CD14-positive monocyte (primary cell): ENCODE measurements at regions not wholly inside any gene's neighbourhood (a gene's known extent, or its start where the extent isn't known, plus 50 kb on each side); places are given as distances from the start of the nearest gene placed in this dataset.
"Not testable (repeated sequence)": the region's sequence is repeated elsewhere in the genome, so short reads cannot be mapped to it uniquely, and the experiment has no call there.

Source experiments
- DNase-seq, 3 donors: peaks; one replicate each; pipeline ENCODE4 v3.0.0-alpha.2; 2011 to 2022
- H2AFZ ChIP-seq: 2 replicates; pipeline ENCODE4 v1.6.0; 2012; ENCODE audit warnings: mild to moderate bottlenecking, low read depth, low read length, inconsistent platforms; ENCODE audit not compliant: insufficient read depth, poor library complexity, severe bottlenecking
- H3K27ac ChIP-seq, 2 donors: 1 replicate in 1 of 2; 2 replicates in 1 of 2; pipeline ENCODE4 v1.5.1; 2012 to 2013; ENCODE audit warnings: low read length in 2 of 2, control low read depth in 1 of 2, inconsistent platforms in 1 of 2, low read depth in 1 of 2, mild to moderate bottlenecking in 1 of 2
- H3K27me3 ChIP-seq, 2 donors: one replicate each; pipeline versions ENCODE4 v1.6.0 to v1.6.1; 2011 to 2013; ENCODE audit warnings: low read length in 2 of 2; ENCODE audit not compliant: control insufficient read depth in 2 of 2, insufficient read depth in 2 of 2
- H3K36me3 ChIP-seq, 2 donors: replicated peaks in 1 of 2; 1 replicate in 1 of 2; 2 replicates in 1 of 2; pipeline versions ENCODE4 v1.5.1 to v1.6.1; 2012 to 2013; ENCODE audit warnings: low read length in 2 of 2, control low read depth in 1 of 2, inconsistent platforms in 1 of 2, mild to moderate bottlenecking in 1 of 2; ENCODE audit not compliant: insufficient read depth in 2 of 2, control insufficient read depth in 1 of 2
- H3K4me1 ChIP-seq, 2 donors: 1 replicate in 1 of 2; 2 replicates in 1 of 2; pipeline versions ENCODE4 v1.5.1 to v1.6.1; 2012 to 2013; ENCODE audit warnings: low read length in 2 of 2, control low read depth in 1 of 2, inconsistent platforms in 1 of 2, mild to moderate bottlenecking in 1 of 2, moderate library complexity in 1 of 2; ENCODE audit not compliant: insufficient read depth in 2 of 2, control insufficient read depth in 1 of 2
- H3K4me2 ChIP-seq: replicated peaks from 2 replicates; pipeline ENCODE3; 2012; ENCODE audit warnings: low read length, moderate library complexity, mild to moderate bottlenecking; ENCODE audit not compliant: poor library complexity, severe bottlenecking; ENCODE audit errors: extremely low read depth
- H3K4me3 ChIP-seq, 3 experiments: fragments of 200-600 bp in 1 of 3; sonication (generic) in 1 of 3; replicated peaks in 1 of 3; 1 replicate in 2 of 3; 2 replicates in 1 of 3; pipeline ENCODE4 v1.5.1; 2011 to 2013; ENCODE audit warnings: low read length in 3 of 3, mild to moderate bottlenecking in 3 of 3, control low read depth in 2 of 3, low read depth in 2 of 3, inconsistent platforms in 1 of 3, moderate library complexity in 1 of 3
- H3K79me2 ChIP-seq: 2 replicates; pipeline ENCODE4 v1.6.0; 2012; ENCODE audit warnings: mild to moderate bottlenecking, control low read depth, inconsistent platforms, low read length, moderate library complexity; ENCODE audit not compliant: insufficient read depth
- H3K9ac ChIP-seq: 2 replicates; pipeline ENCODE4 v1.6.0; 2017; ENCODE audit warnings: low read length, mild to moderate bottlenecking; ENCODE audit not compliant: insufficient read depth, poor library complexity, severe bottlenecking
- H3K9me3 ChIP-seq, 2 donors: replicated peaks in 1 of 2; 1 replicate in 1 of 2; 2 replicates in 1 of 2; pipeline versions ENCODE4 v1.5.1 to v1.6.1; 2012 to 2013; ENCODE audit warnings: low read length in 2 of 2, control low read depth in 1 of 2; ENCODE audit not compliant: control insufficient read depth in 1 of 2, insufficient read depth in 1 of 2
- H4K20me1 ChIP-seq: 2 replicates; pipeline ENCODE4 v1.6.0; 2012; ENCODE audit warnings: mild to moderate bottlenecking, low read length, control low read depth, moderate library complexity; ENCODE audit not compliant: insufficient read depth
- H3K27ac Mint-ChIP-seq, 7 donors: one replicate each; pipeline ENCODE4 v1.8.0; 2020; ENCODE audit warnings: mild to moderate bottlenecking in 7 of 7, mixed read lengths in 7 of 7, moderate library complexity in 6 of 7, inconsistent platforms in 2 of 7
- H3K27me3 Mint-ChIP-seq, 3 donors: one replicate each; pipeline ENCODE4 v1.8.0; 2021 to 2022; ENCODE audit warnings: low read depth in 3 of 3, mild to moderate bottlenecking in 3 of 3, mixed read lengths in 3 of 3, moderate library complexity in 3 of 3, inconsistent platforms in 1 of 3
- H3K36me3 Mint-ChIP-seq, 2 donors: one replicate each; pipeline ENCODE4 v1.8.0; 2020; ENCODE audit warnings: mixed read lengths in 2 of 2, inconsistent platforms in 1 of 2, mild to moderate bottlenecking in 1 of 2
- H3K4me1 Mint-ChIP-seq: one replicate; pipeline ENCODE4 v1.8.0; 2020; ENCODE audit warnings: mild to moderate bottlenecking, mixed read lengths
- H3K4me3 Mint-ChIP-seq, 2 donors: one replicate each; pipeline ENCODE4 v1.8.0; 2020; ENCODE audit warnings: mild to moderate bottlenecking in 2 of 2, mixed read lengths in 2 of 2, moderate library complexity in 1 of 2
- H3K9me3 Mint-ChIP-seq, 7 donors: one replicate each; pipeline ENCODE4 v1.8.0; 2020 to 2022; ENCODE audit warnings: mixed read lengths in 7 of 7, mild to moderate bottlenecking in 6 of 7, moderate library complexity in 6 of 7, inconsistent platforms in 2 of 7
- WGBS: methylation state at CpG from one replicate; pipeline ENCODE4 v1.1.5; 2013; ENCODE audit warnings: missing lambda C conversion rate; ENCODE audit not compliant: insufficient coverage; 5-methylcytosine and 5-hydroxymethylcytosine counted together
- intact Hi-C, 2 donors: fragments of 100-400 bp; cut with micrococcal nuclease; formaldehyde crosslinking; loops; one replicate each; pipeline versions ENCODE4 v1.15.0 to v1.15.1; 2023
- TF ChIP-seq, protein P1 (sequence below): fragments of 200-600 bp; IDR thresholded peaks from one replicate; pipeline ENCODE4 v1.8.0; 2022; ENCODE audit warnings: antibody characterized with exemption, mild to moderate bottlenecking

DNA sequence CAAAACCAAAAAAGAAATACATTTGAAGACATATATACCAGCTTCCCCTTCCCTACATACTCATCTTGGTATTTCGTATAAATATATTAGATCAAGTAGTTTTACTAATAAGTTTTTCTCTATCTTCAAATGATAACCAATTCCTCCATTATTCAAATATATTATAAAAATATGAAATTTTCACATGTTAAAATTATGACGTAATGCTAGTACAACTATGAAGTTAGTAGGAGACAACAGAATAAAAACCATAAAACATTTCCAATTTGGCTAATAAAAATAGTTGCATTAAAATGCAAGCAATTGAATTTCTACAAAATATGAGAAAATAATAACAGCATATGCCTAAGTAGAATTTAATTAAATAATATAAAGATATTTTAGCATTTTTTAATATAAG lies 501.8 kb upstream of the SLITRK5 start:
- Histone ChIP-seq H3K27me3 (no peaks in the 10 kb centered on the region), H4K20me1 (no peaks in the 10 kb centered on the region), H3K79me2 (no peaks in the 10 kb centered on the region), H3K9ac (no peak overlapping the region), H3K4me2 (no peak overlapping the region), H2AFZ (no peak overlapping the region), H3K36me3 (no peaks in the 10 kb centered on the region), H3K4me1 (no peaks in the 10 kb centered on the region), H3K9me3 (peaks cover 0 to 14% of the 10 kb centered on the region in 2 donors), H3K4me3 (no peak overlapping the region), H3K27ac (no peak overlapping the region)
- Mint-ChIP-seq H3K9me3 (peaks cover 2 to 11% (median 4%) of the 10 kb centered on the region in 7 donors), H3K27me3 (peaks cover 0 to 2% (median 1%) of the 10 kb centered on the region in 3 donors), H3K4me1 (no peaks in the 10 kb centered on the region), H3K4me3 (no peak overlapping the region), H3K27ac (no peak overlapping the region), H3K36me3 (no peaks in the 10 kb centered on the region)
- no CpG with 5 or more reads among the region's 2 CpGs for WGBS
- intact Hi-C loops, result no loop called here
- DNase-seq, result no peak
- TF ChIP-seq, protein P1, sequence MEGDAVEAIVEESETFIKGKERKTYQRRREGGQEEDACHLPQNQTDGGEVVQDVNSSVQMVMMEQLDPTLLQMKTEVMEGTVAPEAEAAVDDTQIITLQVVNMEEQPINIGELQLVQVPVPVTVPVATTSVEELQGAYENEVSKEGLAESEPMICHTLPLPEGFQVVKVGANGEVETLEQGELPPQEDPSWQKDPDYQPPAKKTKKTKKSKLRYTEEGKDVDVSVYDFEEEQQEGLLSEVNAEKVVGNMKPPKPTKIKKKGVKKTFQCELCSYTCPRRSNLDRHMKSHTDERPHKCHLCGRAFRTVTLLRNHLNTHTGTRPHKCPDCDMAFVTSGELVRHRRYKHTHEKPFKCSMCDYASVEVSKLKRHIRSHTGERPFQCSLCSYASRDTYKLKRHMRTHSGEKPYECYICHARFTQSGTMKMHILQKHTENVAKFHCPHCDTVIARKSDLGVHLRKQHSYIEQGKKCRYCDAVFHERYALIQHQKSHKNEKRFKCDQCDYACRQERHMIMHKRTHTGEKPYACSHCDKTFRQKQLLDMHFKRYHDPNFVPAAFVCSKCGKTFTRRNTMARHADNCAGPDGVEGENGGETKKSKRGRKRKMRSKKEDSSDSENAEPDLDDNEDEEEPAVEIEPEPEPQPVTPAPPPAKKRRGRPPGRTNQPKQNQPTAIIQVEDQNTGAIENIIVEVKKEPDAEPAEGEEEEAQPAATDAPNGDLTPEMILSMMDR, result no peak

DNA sequence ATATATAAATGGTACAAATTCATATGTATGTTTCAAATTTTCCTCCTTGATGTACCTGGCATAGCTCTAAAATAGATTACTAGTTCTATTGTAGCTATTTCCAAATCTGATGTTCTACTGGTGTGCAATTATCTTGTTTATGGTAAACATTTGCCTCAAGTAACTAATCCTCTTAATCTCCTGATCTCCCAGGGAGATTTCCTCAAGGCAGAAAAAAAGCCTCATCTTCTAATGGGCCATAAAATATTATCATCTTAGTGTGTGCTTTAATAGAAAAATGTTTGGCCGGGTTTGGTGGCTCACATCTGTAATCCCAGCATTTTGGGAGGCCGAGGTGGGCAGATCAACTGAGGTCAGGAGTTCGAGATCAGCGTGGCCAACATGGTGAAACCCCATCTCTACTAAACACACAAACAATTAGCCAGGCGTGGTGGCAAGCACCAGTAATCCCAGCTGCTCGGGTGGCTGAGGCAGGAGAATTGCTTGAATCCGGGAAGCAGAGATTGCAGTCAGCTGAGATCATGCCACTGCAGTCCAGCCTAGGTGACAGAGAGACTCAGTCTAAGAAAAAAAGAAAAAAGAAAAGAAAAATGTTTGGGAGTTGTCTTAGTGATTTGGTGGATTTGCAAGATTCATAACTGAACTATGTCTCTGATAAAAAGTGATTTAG lies 498.9 kb upstream of the SLITRK5 start:
- 88% methylated on average over 6 of the region's 7 CpGs for WGBS
- Histone ChIP-seq H3K9ac (no peak overlapping the region), H4K20me1 (no peaks in the 10 kb centered on the region), H3K4me1 (no peaks in the 10 kb centered on the region), H3K9me3 (peaks cover 0 to 8% of the 10 kb centered on the region in 2 donors), H3K4me3 (no peak overlapping the region), H3K79me2 (no peaks in the 10 kb centered on the region), H3K36me3 (no peaks in the 10 kb centered on the region), H3K27ac (no peak overlapping the region), H3K27me3 (no peaks in the 10 kb centered on the region), H2AFZ (no peak overlapping the region), H3K4me2 (no peak overlapping the region)
- TF ChIP-seq, protein P1, result no peak
- H3K4me3 Mint-ChIP-seq, result no peak overlapping the region
- no peaks in the 10 kb centered on the region for H3K4me1 Mint-ChIP-seq
- no peaks in the 10 kb centered on the region for H3K36me3 Mint-ChIP-seq
- H3K27ac Mint-ChIP-seq, result no peak overlapping the region
- peaks cover 2 to 11% (median 4%) of the 10 kb centered on the region in 7 donors for H3K9me3 Mint-ChIP-seq
- H3K27me3 Mint-ChIP-seq, result peaks cover 0 to 1% (median 0%) of the 10 kb centered on the region in 3 donors
- intact Hi-C loops, result no loop called here
- DNase-seq, result no peak

DNA sequence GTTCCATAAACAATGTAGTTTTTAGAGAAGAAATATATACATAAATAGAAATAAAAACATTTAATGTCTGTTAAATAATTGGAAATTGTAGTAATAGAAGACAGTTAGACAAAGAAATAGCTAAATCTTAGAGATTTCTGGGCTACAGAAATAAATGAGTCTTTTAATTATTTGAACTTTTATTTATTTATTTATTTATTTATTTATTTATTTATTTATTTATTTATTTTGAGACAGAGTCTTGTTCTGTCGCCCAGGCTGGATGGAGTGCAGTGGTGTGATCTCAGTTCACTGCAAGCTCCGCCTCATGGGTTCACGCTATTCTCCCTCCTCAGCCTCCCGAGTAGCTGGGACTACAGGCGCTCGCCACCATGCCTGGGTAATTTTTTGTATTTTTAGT lies 486.0 kb upstream of the SLITRK5 start:
- intact Hi-C loops, result not testable (repeated sequence)

More for the DNA sequence above, 486.0 kb upstream of the SLITRK5 start:
- H3K4me3 Mint-ChIP-seq, H2AFZ ChIP-seq, H3K27ac ChIP-seq, H3K9ac ChIP-seq, DNase-seq, H3K9me3 ChIP-seq, H3K4me1 ChIP-seq, H3K36me3 ChIP-seq, H3K4me2 ChIP-seq, H3K36me3 Mint-ChIP-seq, H3K27me3 Mint-ChIP-seq, H3K27me3 ChIP-seq, H3K27ac Mint-ChIP-seq, H3K4me1 Mint-ChIP-seq, H3K79me2 ChIP-seq, H3K4me3 ChIP-seq, H4K20me1 ChIP-seq: not testable (repeated sequence)
- WGBS, result no CpG with 5 or more reads among the region's 6 CpGs
- H3K9me3 Mint-ChIP-seq, result peaks cover 0 to 12% (median 6%) of the 10 kb centered on the region in 7 donors
